H9 (cell line): ENCODE measurements at regions not wholly inside any gene's neighbourhood (a gene's known extent, or its start where the extent isn't known, plus 50 kb on each side); places are given as distances from the start of the nearest gene placed in this dataset.

Source experiments
- DNase-seq: peaks from one replicate; pipeline ENCODE4 v3.0.0-alpha.2; 2017
- H2AFZ ChIP-seq: one replicate; pipeline ENCODE4 v1.6.1; 2013; ENCODE audit warnings: mild to moderate bottlenecking, low read length, control low read depth, moderate library complexity
- H2AK5ac ChIP-seq: 2 replicates; pipeline ENCODE4 v1.6.1; 2013; ENCODE audit warnings: low read length, control low read depth, mixed read lengths; ENCODE audit not compliant: insufficient read length
- H2BK120ac ChIP-seq: one replicate; pipeline ENCODE4 v1.6.1; 2013; ENCODE audit warnings: low read depth, mild to moderate bottlenecking, low read length, control low read depth, inconsistent platforms; ENCODE audit not compliant: poor library complexity, severe bottlenecking
- H2BK12ac ChIP-seq: 2 replicates; pipeline ENCODE4 v1.6.1; 2013; ENCODE audit warnings: low read length, control low read depth, mixed read lengths, low read depth; ENCODE audit not compliant: insufficient read length
- H2BK15ac ChIP-seq: 2 replicates; pipeline ENCODE4 v1.6.1; 2013; ENCODE audit warnings: low read depth, low read length, control low read depth
- H2BK20ac ChIP-seq: one replicate; pipeline ENCODE4 v1.6.1; 2013; ENCODE audit warnings: low read depth, mild to moderate bottlenecking, low read length, control low read depth, inconsistent platforms; ENCODE audit not compliant: poor library complexity, severe bottlenecking
- H2BK5ac ChIP-seq: 2 replicates; pipeline ENCODE4 v1.6.1; 2013; ENCODE audit warnings: low read length, control low read depth, mixed read lengths; ENCODE audit not compliant: insufficient read length
- H3K14ac ChIP-seq: 2 replicates; pipeline ENCODE4 v1.6.1; 2013; ENCODE audit warnings: low read length, control low read depth; ENCODE audit not compliant: insufficient read depth
- H3K18ac ChIP-seq: 2 replicates; pipeline ENCODE4 v1.6.1; 2013; ENCODE audit warnings: low read depth, mild to moderate bottlenecking, mixed read lengths, low read length, control low read depth; ENCODE audit not compliant: insufficient read length
- H3K23ac ChIP-seq: 2 replicates; pipeline ENCODE4 v1.6.1; 2013; ENCODE audit warnings: low read length, control low read depth, mixed read lengths, low read depth; ENCODE audit not compliant: insufficient read length
- H3K23me2 ChIP-seq: 2 replicates; pipeline ENCODE4 v1.6.1; 2013; ENCODE audit warnings: low read depth, mild to moderate bottlenecking, mixed read lengths, low read length, control low read depth; ENCODE audit not compliant: insufficient read length, poor library complexity, severe bottlenecking
- H3K27ac ChIP-seq: 2 replicates; pipeline ENCODE4 v1.5.1; 2013; ENCODE audit warnings: low read length, control low read depth, mixed read lengths, low read depth; ENCODE audit not compliant: insufficient read length
- H3K27me3 ChIP-seq: 2 replicates; pipeline ENCODE4 v1.6.1; 2013; ENCODE audit warnings: low read length, control low read depth, inconsistent platforms; ENCODE audit not compliant: insufficient read depth
- H3K4ac ChIP-seq: 2 replicates; pipeline ENCODE4 v1.6.1; 2013; ENCODE audit warnings: low read depth, mild to moderate bottlenecking, control low read depth, inconsistent platforms, low read length, moderate library complexity
- H3K4me1 ChIP-seq: 2 replicates; pipeline ENCODE4 v1.6.1; 2013; ENCODE audit warnings: low read length, control low read depth, inconsistent platforms; ENCODE audit not compliant: insufficient read depth
- H3K4me2 ChIP-seq: 2 replicates; pipeline ENCODE4 v1.6.1; 2013; ENCODE audit warnings: low read length, control low read depth, mixed read lengths; ENCODE audit not compliant: insufficient read length, insufficient read depth
- H3K56ac ChIP-seq: 2 replicates; pipeline ENCODE4 v1.6.1; 2013; ENCODE audit warnings: low read depth, mild to moderate bottlenecking, mixed read lengths, low read length, control low read depth; ENCODE audit not compliant: insufficient read length
- H3K79me1 ChIP-seq: 2 replicates; pipeline ENCODE4 v1.6.1; 2013; ENCODE audit warnings: low read depth, mild to moderate bottlenecking, moderate library complexity, low read length, control low read depth, inconsistent platforms; ENCODE audit not compliant: insufficient read depth, poor library complexity, severe bottlenecking
- H3K79me2 ChIP-seq: 2 replicates; pipeline ENCODE4 v1.6.1; 2013; ENCODE audit warnings: low read length, control low read depth, inconsistent platforms; ENCODE audit not compliant: insufficient read depth
- H3K9ac ChIP-seq: 2 replicates; pipeline ENCODE4 v1.6.1; 2013; ENCODE audit warnings: low read length, control low read depth, mixed read lengths; ENCODE audit not compliant: insufficient read length; ENCODE audit errors: extremely low read depth
- H3K9me3 ChIP-seq: one replicate; pipeline ENCODE4 v1.6.1; 2013; ENCODE audit warnings: low read depth, low read length, inconsistent platforms; ENCODE audit not compliant: control insufficient read depth
- H3T11ph ChIP-seq: one replicate; pipeline ENCODE4 v1.6.1; 2013; ENCODE audit warnings: mild to moderate bottlenecking, low read length, control low read depth, inconsistent platforms
- H4K20me1 ChIP-seq: one replicate; pipeline ENCODE4 v1.6.1; 2013; ENCODE audit not compliant: control insufficient read depth, insufficient read length, insufficient read depth
- H4K5ac ChIP-seq: 2 replicates; pipeline ENCODE4 v1.6.1; 2013; ENCODE audit warnings: low read depth, mild to moderate bottlenecking, mixed read lengths, low read length, control low read depth; ENCODE audit not compliant: insufficient read length
- H4K8ac ChIP-seq: replicated peaks from 2 replicates; pipeline ENCODE4 v1.6.1; 2013; ENCODE audit warnings: low read length, control low read depth, mixed read lengths, low read depth; ENCODE audit not compliant: insufficient read length
- H4K91ac ChIP-seq: 2 replicates; pipeline ENCODE4 v1.6.1; 2013; ENCODE audit warnings: low read depth, mild to moderate bottlenecking, moderate library complexity, mixed read lengths, low read length, control low read depth; ENCODE audit not compliant: insufficient read length
- H3K27ac Mint-ChIP-seq, 3 experiments: 2 replicates in 2 of 3; 3 replicates in 1 of 3; pipeline ENCODE4 v1.8.0; 2020 to 2021; ENCODE audit warnings: mixed read lengths in 3 of 3, mild to moderate bottlenecking in 1 of 3, moderate library complexity in 1 of 3
- H3K27me3 Mint-ChIP-seq: 2 replicates; pipeline ENCODE4 v1.8.0; 2021; ENCODE audit warnings: low read depth, mild to moderate bottlenecking, moderate library complexity, mixed read lengths
- H3K36me3 Mint-ChIP-seq, 3 experiments: 2 replicates in 2 of 3; 3 replicates in 1 of 3; pipeline ENCODE4 v1.8.0; 2020 to 2021; ENCODE audit warnings: low read depth in 3 of 3, mixed read lengths in 3 of 3; ENCODE audit not compliant: insufficient read depth in 1 of 3
- H3K4me1 Mint-ChIP-seq, 2 experiments: 2 replicates each; pipeline ENCODE4 v1.8.0; 2020; ENCODE audit warnings: mixed read lengths in 2 of 2
- H3K4me3 Mint-ChIP-seq, 2 experiments: 2 replicates in 1 of 2; 3 replicates in 1 of 2; pipeline ENCODE4 v1.8.0; 2020 to 2021; ENCODE audit warnings: mild to moderate bottlenecking in 2 of 2, mixed read lengths in 2 of 2, moderate library complexity in 1 of 2
- H3K9me3 Mint-ChIP-seq, 2 experiments: 2 replicates in 1 of 2; 3 replicates in 1 of 2; pipeline ENCODE4 v1.8.0; 2020; ENCODE audit warnings: mild to moderate bottlenecking in 2 of 2, mixed read lengths in 2 of 2, moderate library complexity in 1 of 2
- CTCF ChIP-seq: fragments of 200-600 bp; sonication (generic); conservative IDR thresholded peaks from 3 replicates; pipeline ENCODE4 v1.8.0; 2021; ENCODE audit warnings: antibody characterized with exemption, mild to moderate bottlenecking
- WGBS: extraction: QIAGEN DNeasy Blood & Tissue Kit; methylation state at CpG from one replicate; pipeline ENCODE4 v1.1.7; 2013; ENCODE audit warnings: missing lambda C conversion rate, low lambda C conversion rate, mixed read lengths; ENCODE audit not compliant: insufficient read length; ENCODE audit errors: extremely low coverage; 5-methylcytosine and 5-hydroxymethylcytosine counted together

DNA sequence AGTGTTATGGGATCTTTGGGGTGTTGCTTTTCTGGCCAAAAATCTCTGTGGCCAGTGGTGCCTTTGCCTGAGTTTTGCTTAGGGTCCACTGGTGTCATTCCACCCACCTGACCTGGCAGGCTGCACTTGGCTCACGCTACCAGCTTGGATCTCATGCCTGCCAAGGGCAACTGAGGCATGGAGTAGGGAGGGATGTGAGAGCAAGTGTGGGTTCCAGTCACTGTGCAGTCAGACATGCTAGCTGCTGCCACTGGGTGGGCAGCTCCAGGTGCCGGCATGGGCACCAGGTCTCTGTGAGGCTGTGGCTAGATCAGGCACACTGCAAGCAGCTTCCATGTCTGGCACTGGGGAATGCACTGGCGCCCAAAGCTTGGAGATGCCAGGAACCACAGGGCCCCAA lies 424.1 kb downstream of the PRR32 start:
- Histone ChIP-seq H4K5ac (no peak overlapping the region), H3K14ac (no peak overlapping the region), H4K91ac (no peak overlapping the region), H2AK5ac (no peak overlapping the region), H2BK15ac (no peak overlapping the region), H3K4me1 (no peaks in the 10 kb centered on the region), H2BK20ac (no peak overlapping the region), H3K9me3 (peaks cover 17% of the 10 kb centered on the region), H2BK5ac (no peak overlapping the region), H3K79me2 (no peaks in the 10 kb centered on the region), H3K79me1 (no peaks in the 10 kb centered on the region), H4K8ac (no peak overlapping the region), H3K23ac (no peak overlapping the region), H3K27ac (no peak overlapping the region), H3K23me2 (no peaks in the 10 kb centered on the region), H2BK120ac (no peak overlapping the region), H3T11ph (no peak overlapping the region), H2BK12ac (no peak overlapping the region), H3K27me3 (no peaks in the 10 kb centered on the region), H3K18ac (no peak overlapping the region), H3K56ac (no peak overlapping the region), H3K9ac (no peak overlapping the region), H4K20me1 (no peaks in the 10 kb centered on the region), H3K4me2 (no peak overlapping the region), H3K4ac (no peak overlapping the region), H2AFZ (no peak overlapping the region)
- Mint-ChIP-seq H3K27me3 (no peaks in the 10 kb centered on the region; the same call in 1 of the 2 replicates), H3K36me3 (peaks cover 6 to 12% (median 12%) of the 10 kb centered on the region in 3 experiments; a peak in 6 of 7 replicates), H3K27ac (no peak overlapping the region), H3K9me3 (peaks cover 30% of the 10 kb centered on the region in 2 experiments), H3K4me3 (no peak overlapping the region), H3K4me1 (no peaks in the 10 kb centered on the region)
- WGBS: no CpG with 5 or more reads among the region's 3 CpGs
- no peak for TF ChIP-seq CTCF
- DNase-seq: no peak
